Heart left ventricle (tissue), 13 donors: ENCODE measurements at regions not wholly inside any gene's neighbourhood (a gene's known extent, or its start where the extent isn't known, plus 50 kb on each side); places are given as distances from the start of the nearest gene placed in this dataset.

ENCODE experiments used
- CTCF ChIP-seq, 12 donors: fragments of 200-600 bp; sonication (generic) in 4 of 12; IDR thresholded peaks; one replicate each; pipeline versions ENCODE4 v1.5.0 to v1.8.0; 2018 to 2022; ENCODE audit warnings: antibody characterized with exemption in 12 of 12, mild to moderate bottlenecking in 5 of 12
- POLR2A ChIP-seq, 2 donors: fragments of 450-650 bp; IDR thresholded peaks; one replicate each; pipeline ENCODE4 v1.6.1; 2017; ENCODE audit warnings: antibody characterized with exemption in 2 of 2, mild to moderate bottlenecking in 2 of 2, moderate library complexity in 2 of 2
- donor health status: ischemic (EF 13 %, LVEDD 7.1; RV severe dilation, severe dysfunction).
- donor health status: DM: no; HTN: yes; CAD: no.
- donor health status: DM: no; HTN: no; CAD: no.
- donor health status: ischemic (EF 25% LVEDD 6.9; RV normal size, moderate dysfunction).
- donor health status: ischemic (EF 25% LVEDD 5.7; RV mildly dilated, moderate dysfunction).
- donor health status: ischemic (EF 35%, LVEDD 5.7; RV mildly dilated, moderate dysfunction).
- donor health status: nonischemic (EF 11% LVEDD 7.7; RV severe dilation, severe dysfunction).
- donor health status: DM: yes; HTN: yes; CAD: no.
- donor health status: PGD.
- donor health status: ischemic (EF 29% LVEDD 5.4; RV normal size, mild dysfunction).
- donor health status: nonischemic (EF 23%, LVEDD 6.1; RV moderate dilation, normal function).

- TF ChIP-seq CTCF (IDR thresholded peaks at IDR 0.05) (no peak), POLR2A (IDR thresholded peaks at IDR 0.05) (no peak)
These were observed 335.4 kb downstream of the SLC4A3 start for GRCh38 chr2:219962801-219963200.
